ENCODE measurements at regions not wholly inside any gene's neighbourhood (a gene's known extent, or its start where the extent isn't known, plus 50 kb on each side); places are given as distances from the start of the nearest gene placed in this dataset.
"Not testable (repeated sequence)": the region's sequence is repeated elsewhere in the genome, so short reads cannot be mapped to it uniquely, and the experiment has no call there.

- Histone ChIP-seq H3K4me3 (ENCODE audit: extremely low read depth, insufficient read depth, low read length, poor library complexity, severe bottlenecking) (no peak overlapping the region), H3K4me1 (ENCODE audit: control insufficient read depth, insufficient read depth, low read length, poor library complexity, severe bottlenecking) (no peaks in the 10 kb centered on the region), H3K27ac (ENCODE audit: low read depth, low read length, severe bottlenecking) (no peak overlapping the region), H3K9me3 (ENCODE audit: control insufficient read depth, low read length) (no peaks in the 10 kb centered on the region), H3K36me3 (ENCODE audit: control insufficient read depth, insufficient read depth, low read length) (no peaks in the 10 kb centered on the region)
- WGBS, 2 experiments (ENCODE audit: insufficient coverage in 2 of 2): 88 to 98% methylated on average over 4 to 6 of the region's 8 CpGs
Measured at GRCh38 chr13:109940637-109941036, 154.3 kb upstream of the IRS2 start.

GRCh38 chr13:109939838-109940237 lies 153.5 kb upstream of the IRS2 start:
- no peak overlapping the region for H3K27ac ChIP-seq (ENCODE audit: low read depth, low read length, severe bottlenecking)
- H3K4me3 ChIP-seq (ENCODE audit: extremely low read depth, insufficient read depth, low read length, poor library complexity, severe bottlenecking): no peak overlapping the region
- no peaks in the 10 kb centered on the region for H3K36me3 ChIP-seq (ENCODE audit: control insufficient read depth, insufficient read depth, low read length)
- 97% methylated on average over 10 of the region's 10 CpGs for WGBS, 2 experiments (ENCODE audit: insufficient coverage in 2 of 2)
- no peaks in the 10 kb centered on the region for H3K4me1 ChIP-seq (ENCODE audit: control insufficient read depth, insufficient read depth, low read length, poor library complexity, severe bottlenecking)
- H3K9me3 ChIP-seq (ENCODE audit: control insufficient read depth, low read length): no peaks in the 10 kb centered on the region

- no peak overlapping the region for H3K27ac ChIP-seq (ENCODE audit: low read depth, low read length, severe bottlenecking)
- H3K36me3 ChIP-seq (ENCODE audit: control insufficient read depth, insufficient read depth, low read length): no peaks in the 10 kb centered on the region
- H3K4me3 ChIP-seq (ENCODE audit: extremely low read depth, insufficient read depth, low read length, poor library complexity, severe bottlenecking): no peak overlapping the region
- 83 to 100% methylated on average over 2 of the region's 2 CpGs for WGBS, 2 experiments (ENCODE audit: insufficient coverage in 2 of 2)
- no peaks in the 10 kb centered on the region for H3K9me3 ChIP-seq (ENCODE audit: control insufficient read depth, low read length)
- H3K4me1 ChIP-seq (ENCODE audit: control insufficient read depth, insufficient read depth, low read length, poor library complexity, severe bottlenecking): no peaks in the 10 kb centered on the region
Measured at GRCh38 chr13:109939180-109939579, 152.8 kb upstream of the IRS2 start.

DNA sequence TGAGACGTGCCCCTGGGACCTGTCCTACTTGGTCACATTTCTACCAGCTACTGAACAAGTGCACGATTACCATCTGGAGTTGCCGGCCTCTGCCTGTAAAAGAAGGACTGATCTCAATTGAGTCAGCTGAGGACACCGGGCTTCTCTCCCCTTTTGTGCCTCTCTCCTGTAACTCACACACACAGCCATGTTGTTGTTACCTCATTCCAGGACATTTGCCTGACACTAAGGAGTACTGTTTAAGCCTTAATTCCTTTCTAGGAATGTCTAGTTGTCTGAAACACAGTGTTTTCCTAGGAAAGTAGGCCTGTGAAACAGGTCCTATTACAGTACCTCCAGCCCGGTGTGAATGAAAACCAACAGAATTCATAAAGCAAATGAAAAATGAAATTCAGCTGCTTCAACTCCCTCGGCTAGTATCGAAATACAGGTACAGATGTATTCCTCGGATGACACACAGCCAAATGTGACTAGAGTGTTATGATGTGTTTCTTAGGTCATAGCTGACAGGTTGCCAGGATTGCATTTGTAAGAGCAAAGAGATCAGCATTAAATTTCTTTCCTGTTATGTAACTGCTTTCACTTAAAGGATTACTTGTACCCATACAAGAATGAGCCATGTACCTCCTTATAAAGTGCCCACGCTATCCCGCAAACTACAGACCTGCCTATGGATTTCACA lies 152.0 kb upstream of the IRS2 start:
- H3K4me3 ChIP-seq (ENCODE audit: extremely low read depth, insufficient read depth, low read length, poor library complexity, severe bottlenecking): no peak overlapping the region
- H3K9me3 ChIP-seq (ENCODE audit: control insufficient read depth, low read length): no peaks in the 10 kb centered on the region
- no peak overlapping the region for H3K27ac ChIP-seq (ENCODE audit: low read depth, low read length, severe bottlenecking)
- no peaks in the 10 kb centered on the region for H3K36me3 ChIP-seq (ENCODE audit: control insufficient read depth, insufficient read depth, low read length)
- 91 to 99% methylated on average over 7 to 8 of the region's 10 CpGs for WGBS, 2 experiments (ENCODE audit: insufficient coverage in 2 of 2)
- no peaks in the 10 kb centered on the region for H3K4me1 ChIP-seq (ENCODE audit: control insufficient read depth, insufficient read depth, low read length, poor library complexity, severe bottlenecking)

- not testable (repeated sequence) for H3K36me3 ChIP-seq (ENCODE audit: control insufficient read depth, insufficient read depth, low read length); H3K4me1 ChIP-seq (ENCODE audit: control insufficient read depth, insufficient read depth, low read length, poor library complexity, severe bottlenecking); H3K4me3 ChIP-seq (ENCODE audit: extremely low read depth, insufficient read depth, low read length, poor library complexity, severe bottlenecking); H3K27ac ChIP-seq (ENCODE audit: low read depth, low read length, severe bottlenecking); H3K9me3 ChIP-seq (ENCODE audit: control insufficient read depth, low read length)
- 88% methylated on average over 3 of the region's 5 CpGs; no CpG with 5 or more reads in 1 of the 2 experiments for WGBS, 2 experiments (ENCODE audit: insufficient coverage in 2 of 2)
Measured at GRCh38 chr13:109934520-109934919, 148.1 kb upstream of the IRS2 start.

DNA sequence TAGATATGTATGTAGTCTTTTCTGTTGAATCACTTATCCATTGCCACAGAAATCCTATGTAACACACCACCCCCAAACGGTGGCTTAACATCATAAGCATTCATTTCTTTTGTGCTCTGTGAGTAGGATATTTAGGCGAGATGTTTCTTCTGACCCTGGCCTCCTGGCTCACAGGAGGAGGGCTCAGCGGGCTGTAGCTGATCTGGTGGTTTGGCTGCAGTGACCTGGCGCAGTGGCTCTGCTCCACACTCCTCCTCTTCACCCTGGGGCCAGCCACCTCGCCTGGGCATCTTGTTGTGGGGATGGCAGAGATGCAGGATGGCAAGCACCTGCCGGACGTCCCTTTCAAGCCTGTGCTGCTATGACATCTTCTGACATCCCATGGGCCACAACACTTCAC lies 147.1 kb upstream of the IRS2 start:
- H3K9me3 ChIP-seq (ENCODE audit: control insufficient read depth, low read length): no peaks in the 10 kb centered on the region
- H3K27ac ChIP-seq (ENCODE audit: low read depth, low read length, severe bottlenecking): no peak overlapping the region
- H3K4me1 ChIP-seq (ENCODE audit: control insufficient read depth, insufficient read depth, low read length, poor library complexity, severe bottlenecking): no peaks in the 10 kb centered on the region
- H3K4me3 ChIP-seq (ENCODE audit: extremely low read depth, insufficient read depth, low read length, poor library complexity, severe bottlenecking): no peak overlapping the region
- WGBS, 2 experiments (ENCODE audit: insufficient coverage in 2 of 2): 72 to 100% methylated on average over 2 of the region's 7 CpGs
- no peaks in the 10 kb centered on the region for H3K36me3 ChIP-seq (ENCODE audit: control insufficient read depth, insufficient read depth, low read length)

DNA sequence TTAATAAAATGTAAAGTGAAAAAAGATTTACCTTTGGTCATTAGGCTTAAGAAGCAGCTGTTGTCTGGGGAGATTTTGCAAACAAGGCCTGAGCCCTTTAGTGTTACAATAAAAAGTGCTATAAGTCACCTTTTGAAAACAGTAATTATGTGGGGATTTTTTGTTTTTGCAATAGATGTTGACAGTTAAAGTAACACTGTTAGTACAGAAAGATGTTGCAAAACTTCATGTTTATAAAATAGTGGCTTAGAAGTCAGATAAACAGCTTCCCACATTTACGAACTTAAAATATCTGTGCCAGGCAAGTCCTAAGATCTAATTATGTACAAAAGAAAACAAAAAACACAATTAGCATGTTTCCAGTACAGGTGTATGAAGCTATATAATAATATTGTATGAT lies 138.0 kb upstream of the IRS2 start:
- Histone ChIP-seq H3K9me3 (ENCODE audit: control insufficient read depth, low read length) (no peaks in the 10 kb centered on the region), H3K4me3 (ENCODE audit: extremely low read depth, insufficient read depth, low read length, poor library complexity, severe bottlenecking) (no peak overlapping the region), H3K27ac (ENCODE audit: low read depth, low read length, severe bottlenecking) (no peak overlapping the region), H3K4me1 (ENCODE audit: control insufficient read depth, insufficient read depth, low read length, poor library complexity, severe bottlenecking) (peaks cover 4% of the 10 kb centered on the region), H3K36me3 (ENCODE audit: control insufficient read depth, insufficient read depth, low read length) (no peaks in the 10 kb centered on the region)
- WGBS, 2 experiments (ENCODE audit: insufficient coverage in 2 of 2): no CpG with 5 or more reads among the region's 1 CpG

DNA sequence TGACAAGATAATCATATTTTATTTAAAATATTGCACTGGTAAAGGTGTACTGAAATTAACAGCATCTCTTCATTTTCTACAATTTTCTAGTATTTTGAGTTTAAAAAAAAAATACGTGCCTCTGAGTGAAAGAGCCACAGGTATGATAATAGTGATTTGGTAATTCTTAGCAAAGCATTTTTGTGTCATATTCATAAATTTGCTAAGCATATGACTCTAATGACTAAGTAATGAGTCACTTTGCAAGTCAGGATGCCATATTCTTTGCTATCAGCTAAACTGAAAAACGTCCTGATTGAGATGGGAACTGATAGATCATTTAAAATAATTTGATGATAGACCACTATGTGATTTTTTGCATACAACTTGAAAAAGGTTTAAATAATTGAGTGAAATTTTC lies 136.1 kb upstream of the IRS2 start:
- no peaks in the 10 kb centered on the region for H3K36me3 ChIP-seq (ENCODE audit: control insufficient read depth, insufficient read depth, low read length)
- no CpG with 5 or more reads among the region's 2 CpGs for WGBS, 2 experiments (ENCODE audit: insufficient coverage in 2 of 2)
- no peak overlapping the region for H3K27ac ChIP-seq (ENCODE audit: low read depth, low read length, severe bottlenecking)
- peaks cover 4% of the 10 kb centered on the region for H3K4me1 ChIP-seq (ENCODE audit: control insufficient read depth, insufficient read depth, low read length, poor library complexity, severe bottlenecking)
- no peak overlapping the region for H3K4me3 ChIP-seq (ENCODE audit: extremely low read depth, insufficient read depth, low read length, poor library complexity, severe bottlenecking)
- H3K9me3 ChIP-seq (ENCODE audit: control insufficient read depth, low read length): no peaks in the 10 kb centered on the region

- no peak overlapping the region for H3K27ac ChIP-seq (ENCODE audit: low read depth, low read length, severe bottlenecking)
- H3K4me1 ChIP-seq (ENCODE audit: control insufficient read depth, insufficient read depth, low read length, poor library complexity, severe bottlenecking): peaks cover 4% of the 10 kb centered on the region
- H3K4me3 ChIP-seq (ENCODE audit: extremely low read depth, insufficient read depth, low read length, poor library complexity, severe bottlenecking): no peak overlapping the region
- no peaks in the 10 kb centered on the region for H3K9me3 ChIP-seq (ENCODE audit: control insufficient read depth, low read length)
- H3K36me3 ChIP-seq (ENCODE audit: control insufficient read depth, insufficient read depth, low read length): no peaks in the 10 kb centered on the region
- WGBS, 2 experiments (ENCODE audit: insufficient coverage in 2 of 2): 95 to 100% methylated on average over 1 to 3 of the region's 4 CpGs
Measured at GRCh38 chr13:109919715-109920375, 133.5 kb upstream of the IRS2 start.

DNA sequence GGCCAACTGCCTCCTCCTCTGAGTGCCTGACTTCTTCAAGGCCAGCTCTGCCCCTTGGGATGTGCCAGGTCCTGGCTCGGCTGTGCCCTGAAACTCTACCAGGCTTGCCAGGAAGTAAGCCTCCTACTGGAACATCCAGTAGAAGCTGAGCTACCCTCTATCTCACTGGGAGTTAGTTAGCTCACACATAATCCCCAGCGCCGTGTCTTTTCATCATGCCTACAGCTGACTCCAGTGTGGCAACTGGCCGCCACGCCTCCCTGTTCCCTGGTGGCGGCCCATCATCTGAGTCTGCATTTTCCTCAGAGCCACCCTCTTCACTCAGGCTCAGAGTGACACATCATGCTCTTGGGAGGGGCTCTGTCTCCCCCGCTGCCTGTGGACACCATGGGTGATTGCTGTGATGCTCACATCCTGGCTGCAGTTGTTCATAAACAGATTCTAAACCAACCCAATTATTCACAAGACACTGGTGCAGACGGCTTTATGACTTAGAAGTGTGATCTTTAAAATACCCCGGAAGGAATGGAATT lies 131.9 kb upstream of the IRS2 start:
- WGBS, 2 experiments (ENCODE audit: insufficient coverage in 2 of 2): 91 to 92% methylated on average over 6 to 7 of the region's 9 CpGs
- Histone ChIP-seq H3K4me1 (ENCODE audit: control insufficient read depth, insufficient read depth, low read length, poor library complexity, severe bottlenecking) (peaks cover 4% of the 10 kb centered on the region), H3K36me3 (ENCODE audit: control insufficient read depth, insufficient read depth, low read length) (no peaks in the 10 kb centered on the region), H3K27ac (ENCODE audit: low read depth, low read length, severe bottlenecking) (no peak overlapping the region), H3K9me3 (ENCODE audit: control insufficient read depth, low read length) (no peaks in the 10 kb centered on the region), H3K4me3 (ENCODE audit: extremely low read depth, insufficient read depth, low read length, poor library complexity, severe bottlenecking) (no peak overlapping the region)

DNA sequence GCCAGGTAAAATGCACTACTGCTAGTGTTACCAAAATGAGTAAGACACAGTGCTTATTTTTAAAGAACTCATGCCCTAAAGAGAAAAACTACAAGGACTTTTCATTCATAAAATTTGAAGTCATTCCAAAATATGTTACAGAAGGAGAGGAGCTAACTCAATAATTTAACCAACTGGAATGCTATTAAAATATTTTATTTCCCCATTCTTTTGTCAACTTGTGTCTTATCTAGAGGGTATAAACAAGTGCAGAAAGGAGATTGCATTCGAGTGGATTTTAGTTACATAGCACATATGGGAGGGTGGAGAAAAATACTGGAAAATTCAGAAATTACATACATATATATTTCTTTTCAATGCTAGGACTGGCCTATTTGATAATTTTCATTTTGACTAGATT lies 131.0 kb upstream of the IRS2 start:
- Histone ChIP-seq H3K4me1 (ENCODE audit: control insufficient read depth, insufficient read depth, low read length, poor library complexity, severe bottlenecking) (peaks cover 4% of the 10 kb centered on the region), H3K27ac (ENCODE audit: low read depth, low read length, severe bottlenecking) (no peak overlapping the region), H3K4me3 (ENCODE audit: extremely low read depth, insufficient read depth, low read length, poor library complexity, severe bottlenecking) (no peak overlapping the region), H3K9me3 (ENCODE audit: control insufficient read depth, low read length) (no peaks in the 10 kb centered on the region), H3K36me3 (ENCODE audit: control insufficient read depth, insufficient read depth, low read length) (no peaks in the 10 kb centered on the region)
- WGBS, 2 experiments (ENCODE audit: insufficient coverage in 2 of 2): no CpG with 5 or more reads among the region's 1 CpG

All from mesodermal cell (in vitro differentiated cells).